IPS-20b (cell line): ENCODE measurements at regions not wholly inside any gene's neighbourhood (a gene's known extent, or its start where the extent isn't known, plus 50 kb on each side); places are given as distances from the start of the nearest gene placed in this dataset.

Experiments used
- H3K27ac ChIP-seq: one replicate; pipeline ENCODE4 v1.5.1; 2013; ENCODE audit warnings: low read length
- H3K27me3 ChIP-seq: 2 replicates; pipeline ENCODE4 v1.6.1; 2013; ENCODE audit warnings: mild to moderate bottlenecking, low read length, inconsistent platforms; ENCODE audit not compliant: insufficient read depth
- H3K36me3 ChIP-seq: 2 replicates; pipeline ENCODE4 v1.6.1; 2013; ENCODE audit warnings: low read depth, mild to moderate bottlenecking, inconsistent platforms, low read length, moderate library complexity; ENCODE audit not compliant: insufficient read depth
- H3K4me1 ChIP-seq: 2 replicates; pipeline ENCODE4 v1.6.1; 2013; ENCODE audit warnings: mild to moderate bottlenecking, control low read depth, inconsistent platforms, low read length, moderate library complexity; ENCODE audit not compliant: insufficient read depth
- H3K4me3 ChIP-seq: 2 replicates; pipeline ENCODE4 v1.5.1; 2013; ENCODE audit warnings: mild to moderate bottlenecking, low read length, inconsistent platforms
- H3K9ac ChIP-seq: 2 replicates; pipeline ENCODE4 v1.6.1; 2013; ENCODE audit warnings: low read depth, mild to moderate bottlenecking, inconsistent platforms, low read length, moderate library complexity
- H3K9me3 ChIP-seq: 2 replicates; pipeline ENCODE4 v1.6.1; 2013; ENCODE audit warnings: mild to moderate bottlenecking, low read depth, low read length, inconsistent platforms; ENCODE audit not compliant: insufficient read depth

DNA sequence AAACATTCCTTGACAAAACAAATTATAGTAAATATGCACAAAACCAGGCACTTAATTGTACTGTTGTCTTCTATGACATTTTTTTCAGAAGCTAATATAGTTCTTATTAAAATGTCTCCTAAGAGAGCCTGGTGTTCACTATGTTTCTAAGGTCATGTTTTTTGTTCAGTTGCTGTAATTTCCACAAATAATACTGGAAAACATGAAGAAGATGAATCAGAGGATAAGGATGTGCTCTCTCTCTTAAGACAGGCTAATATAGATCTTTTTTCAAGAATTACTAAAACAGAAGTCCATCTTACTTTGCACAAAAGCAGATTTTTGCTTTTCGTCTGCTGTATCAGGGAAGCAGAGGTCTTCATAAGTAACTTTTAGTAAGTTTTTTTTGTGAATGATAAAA is 823.0 kb upstream of the NECTIN3 start:
- no peaks in the 10 kb centered on the region for H3K4me1 ChIP-seq
- H3K27ac ChIP-seq: no peak overlapping the region
- no peaks in the 10 kb centered on the region for H3K9me3 ChIP-seq
- no peak overlapping the region for H3K9ac ChIP-seq
- H3K4me3 ChIP-seq: no peak overlapping the region
- no peaks in the 10 kb centered on the region for H3K36me3 ChIP-seq
- H3K27me3 ChIP-seq: no peaks in the 10 kb centered on the region

DNA sequence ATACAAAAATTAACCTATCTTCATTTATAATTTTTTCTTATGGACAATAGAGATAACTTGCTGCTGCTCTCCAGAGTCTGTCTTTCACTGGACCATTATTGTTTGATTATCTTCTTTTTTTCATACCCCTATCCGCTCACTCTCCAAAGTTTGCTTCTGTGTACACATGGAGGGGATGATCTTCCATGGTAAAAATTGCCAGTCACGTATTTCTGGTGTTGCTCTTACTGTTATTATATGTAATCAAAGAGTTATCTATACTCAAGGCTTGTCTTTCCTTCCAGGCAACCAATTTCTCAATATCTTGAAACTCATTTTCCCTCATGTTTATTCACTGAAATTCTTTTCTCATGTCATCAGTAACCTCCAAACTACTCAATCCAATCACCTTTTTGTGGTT is 817.8 kb upstream of the NECTIN3 start:
- Histone ChIP-seq H3K27ac (no peak overlapping the region), H3K4me3 (no peak overlapping the region), H3K4me1 (no peaks in the 10 kb centered on the region), H3K9me3 (no peaks in the 10 kb centered on the region), H3K27me3 (no peaks in the 10 kb centered on the region), H3K9ac (no peak overlapping the region), H3K36me3 (no peaks in the 10 kb centered on the region)

DNA sequence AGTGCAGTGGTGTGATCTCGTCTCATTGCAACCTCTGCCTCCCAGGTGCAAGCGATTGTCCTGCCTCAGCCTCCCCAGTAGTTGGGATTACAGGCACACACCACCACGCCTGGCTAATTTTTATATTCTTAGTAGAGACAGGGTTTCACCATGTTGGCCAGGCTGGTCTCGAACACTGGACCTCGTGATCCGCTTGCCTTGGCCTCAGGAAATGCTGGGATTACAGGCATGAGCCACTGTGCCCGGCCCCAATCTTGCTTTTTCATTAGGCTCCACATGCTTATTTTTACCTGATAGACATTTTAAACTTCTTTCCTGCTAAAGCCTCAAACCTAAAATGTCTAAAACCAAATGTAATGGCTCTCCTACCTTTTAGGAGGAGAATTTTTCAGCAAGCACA is 817.0 kb upstream of the NECTIN3 start:
- no peaks in the 10 kb centered on the region for H3K36me3 ChIP-seq
- no peak overlapping the region for H3K27ac ChIP-seq
- no peaks in the 10 kb centered on the region for H3K27me3 ChIP-seq
- no peaks in the 10 kb centered on the region for H3K9me3 ChIP-seq
- H3K4me1 ChIP-seq: no peaks in the 10 kb centered on the region
- no peak overlapping the region for H3K4me3 ChIP-seq
- no peak overlapping the region for H3K9ac ChIP-seq

DNA sequence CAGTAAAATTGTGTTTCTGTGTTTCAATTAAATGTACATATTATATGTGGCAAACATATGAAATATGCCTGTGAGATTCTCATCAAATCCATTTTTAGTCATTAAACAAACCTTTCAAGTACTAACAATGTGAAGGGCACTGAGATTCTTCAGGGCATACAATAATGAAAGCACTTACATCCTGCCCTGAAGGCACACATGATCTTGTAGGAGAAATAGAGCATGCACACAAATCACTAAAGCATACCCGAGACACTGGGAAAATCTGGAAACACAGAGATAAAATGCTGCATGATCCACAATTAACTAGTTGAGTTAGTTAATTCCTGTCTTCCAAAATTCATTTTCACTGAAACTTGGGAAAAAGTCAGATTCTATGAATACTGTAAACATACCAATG is 810.5 kb upstream of the NECTIN3 start:
- Histone ChIP-seq H3K4me1 (peaks cover 10% of the 10 kb centered on the region; the same call in 1 of the 2 replicates), H3K27me3 (no peaks in the 10 kb centered on the region), H3K9me3 (no peaks in the 10 kb centered on the region), H3K36me3 (no peaks in the 10 kb centered on the region), H3K4me3 (no peak overlapping the region), H3K27ac (no peak overlapping the region), H3K9ac (no peak overlapping the region)

DNA sequence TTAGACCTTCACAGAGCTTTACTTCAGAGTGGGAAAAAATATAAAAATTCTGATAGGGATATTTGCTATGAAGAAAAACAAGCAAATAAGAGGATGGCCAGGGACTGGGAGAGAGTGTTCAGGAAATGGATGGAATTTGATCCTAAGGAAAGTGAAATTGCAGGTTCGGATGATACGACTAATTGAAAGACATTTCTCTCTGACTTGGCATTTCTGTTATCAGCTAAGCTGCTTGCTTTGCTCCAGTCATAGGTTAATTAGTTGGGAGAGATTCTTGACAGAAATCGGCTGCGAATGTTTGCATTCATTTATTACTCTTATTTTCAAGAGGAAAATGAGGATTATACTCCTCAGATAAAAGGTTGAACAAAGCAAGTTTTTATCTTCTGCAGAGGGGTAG is 808.7 kb upstream of the NECTIN3 start:
- no peak overlapping the region for H3K9ac ChIP-seq
- H3K27ac ChIP-seq: no peak overlapping the region
- H3K27me3 ChIP-seq: no peaks in the 10 kb centered on the region
- no peaks in the 10 kb centered on the region for H3K36me3 ChIP-seq
- no peak overlapping the region for H3K4me3 ChIP-seq
- peaks cover 10% of the 10 kb centered on the region; the same call in 1 of the 2 replicates for H3K4me1 ChIP-seq
- H3K9me3 ChIP-seq: no peaks in the 10 kb centered on the region

DNA sequence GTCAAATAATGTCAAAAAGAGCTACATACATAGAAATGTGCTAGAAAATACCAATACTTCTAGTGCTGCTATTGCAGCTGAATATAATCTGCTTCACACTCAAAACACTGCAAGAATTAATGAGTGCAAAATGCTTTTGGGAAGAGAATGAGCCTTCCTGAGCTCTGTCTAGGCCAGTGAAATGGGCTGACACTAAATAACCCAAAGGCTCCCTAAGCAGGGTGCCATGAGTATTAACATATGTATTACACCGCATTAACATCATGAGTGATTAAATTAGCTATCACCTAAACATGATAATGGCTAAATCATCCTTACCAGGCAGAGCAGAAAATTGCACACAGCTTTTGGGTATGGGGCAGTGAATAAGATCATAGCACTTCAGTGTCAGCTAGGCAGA is 806.3 kb upstream of the NECTIN3 start:
- Histone ChIP-seq H3K27me3 (no peaks in the 10 kb centered on the region), H3K4me1 (peaks cover 10% of the 10 kb centered on the region; the same call in 1 of the 2 replicates), H3K4me3 (no peak overlapping the region), H3K9me3 (no peaks in the 10 kb centered on the region), H3K27ac (no peak overlapping the region), H3K36me3 (no peaks in the 10 kb centered on the region), H3K9ac (no peak overlapping the region)

DNA sequence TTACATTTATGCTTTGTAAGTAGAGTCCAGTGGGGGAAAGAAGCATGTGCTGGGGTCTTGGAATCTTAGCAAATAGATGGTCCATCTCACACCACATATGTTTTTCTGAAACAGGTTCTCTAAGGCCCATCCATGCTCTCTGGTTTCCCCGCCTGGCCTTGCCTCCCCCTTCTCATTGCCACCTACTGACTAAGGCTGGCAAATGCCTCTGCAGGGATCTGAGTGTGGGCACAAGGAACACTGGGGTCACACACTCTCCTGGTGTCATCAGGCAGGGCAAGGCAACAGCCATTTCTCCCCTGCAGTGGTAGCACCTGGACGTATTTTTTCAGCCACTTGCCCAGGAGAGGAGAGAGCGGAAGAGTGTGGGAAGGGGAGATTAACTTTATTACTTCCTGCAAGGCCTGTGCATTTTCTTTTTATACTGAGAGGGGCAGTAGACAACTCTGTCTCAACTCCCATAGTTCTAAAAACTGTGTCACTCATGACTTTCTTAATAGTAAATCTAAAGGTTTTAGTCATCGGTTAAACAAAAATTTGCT is 804.2 kb upstream of the NECTIN3 start:
- H3K9ac ChIP-seq: no peak overlapping the region
- H3K4me1 ChIP-seq: peaks cover 17% of the 10 kb centered on the region; the same call in 1 of the 2 replicates
- H3K4me3 ChIP-seq: no peak overlapping the region
- H3K36me3 ChIP-seq: no peaks in the 10 kb centered on the region
- no peaks in the 10 kb centered on the region for H3K27me3 ChIP-seq
- no peak overlapping the region for H3K27ac ChIP-seq
- H3K9me3 ChIP-seq: no peaks in the 10 kb centered on the region

DNA sequence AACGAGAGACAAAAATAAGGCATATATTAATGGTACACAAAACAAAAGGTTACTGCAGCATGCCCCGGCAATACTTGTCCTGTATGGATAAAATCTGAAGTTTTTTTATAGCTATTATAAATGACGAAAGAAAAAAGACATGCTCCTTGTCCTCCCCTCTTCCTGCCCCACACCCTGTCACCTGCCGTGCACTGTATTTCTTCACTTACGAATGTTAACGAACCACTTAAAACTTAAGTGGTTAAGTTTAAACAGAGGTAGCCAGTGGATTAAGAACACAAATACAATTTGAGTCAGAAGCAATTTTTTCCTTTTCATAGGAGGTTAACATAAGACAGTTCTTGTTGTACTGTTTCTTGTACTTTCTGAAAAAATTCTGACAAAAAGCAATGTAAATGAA is 799.1 kb upstream of the NECTIN3 start:
- H3K9ac ChIP-seq: no peak overlapping the region
- peak overlapping the region; percentile 36; the same call in 1 of the 2 replicates for H3K4me3 ChIP-seq
- no peaks in the 10 kb centered on the region for H3K27me3 ChIP-seq
- peak overlapping the region; percentile 23 for H3K27ac ChIP-seq
- H3K36me3 ChIP-seq: no peaks in the 10 kb centered on the region
- H3K9me3 ChIP-seq: no peaks in the 10 kb centered on the region
- peaks cover 9% of the 10 kb centered on the region; the same call in 1 of the 2 replicates for H3K4me1 ChIP-seq

DNA sequence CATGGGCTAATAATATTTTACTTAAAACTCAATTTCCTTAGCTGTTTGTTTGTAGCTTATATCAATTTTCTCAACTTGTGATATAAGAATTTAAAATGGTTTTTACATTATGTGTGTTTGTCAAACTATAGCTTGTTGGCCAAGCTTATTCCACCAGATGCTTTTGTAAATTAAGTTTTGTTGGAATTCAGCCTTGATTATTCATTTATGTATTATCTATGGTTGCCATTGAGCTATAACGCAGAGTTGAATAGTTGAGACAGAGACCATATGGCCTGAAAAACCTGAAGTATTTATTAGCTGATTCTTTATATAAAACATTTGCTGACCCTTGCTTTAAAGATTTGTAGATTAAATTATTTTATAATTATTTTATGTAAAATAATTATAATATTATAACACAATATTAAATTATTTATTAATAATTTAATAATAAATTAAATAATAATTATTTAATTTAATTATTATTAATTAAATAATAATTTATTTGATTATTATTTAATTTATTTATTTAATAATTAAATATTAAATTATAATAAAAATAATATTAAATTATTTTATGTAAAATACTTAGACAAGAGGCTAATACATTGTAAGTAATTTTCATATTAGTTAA is 779.6 kb upstream of the NECTIN3 start:
- Histone ChIP-seq H3K9ac (no peak overlapping the region), H3K27ac (no peak overlapping the region)

DNA sequence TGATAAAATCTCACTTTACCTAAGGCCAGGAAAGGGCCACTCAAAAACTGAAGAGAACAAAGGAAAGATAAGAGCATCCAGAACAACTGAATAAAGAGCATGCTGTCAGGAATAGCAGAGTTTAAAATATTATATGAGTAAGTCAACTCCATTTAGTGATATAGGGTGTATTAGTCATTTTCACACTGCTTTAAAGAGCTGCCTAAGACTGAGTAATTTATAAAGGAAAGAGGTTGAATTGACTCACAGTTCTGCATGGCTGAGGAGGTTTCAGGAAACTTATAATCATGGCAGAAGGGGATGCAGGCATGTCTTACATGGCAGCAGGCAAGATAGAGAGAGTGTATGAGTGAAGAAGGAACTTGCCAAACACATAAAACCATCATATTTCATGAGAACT is 778.0 kb upstream of the NECTIN3 start:
- Histone ChIP-seq H3K4me3 (no peak overlapping the region), H3K27me3 (no peaks in the 10 kb centered on the region), H3K9ac (no peak overlapping the region), H3K27ac (no peak overlapping the region), H3K36me3 (no peaks in the 10 kb centered on the region), H3K4me1 (peaks cover 5% of the 10 kb centered on the region; the same call in 1 of the 2 replicates), H3K9me3 (peaks cover 24% of the 10 kb centered on the region)

More for the DNA sequence above, 779.6 kb upstream of the NECTIN3 start:
- no peaks in the 10 kb centered on the region for H3K27me3 ChIP-seq
- peaks cover 5% of the 10 kb centered on the region; the same call in 1 of the 2 replicates for H3K4me1 ChIP-seq
- no peaks in the 10 kb centered on the region for H3K36me3 ChIP-seq
- no peak overlapping the region for H3K4me3 ChIP-seq
- peaks cover 29% of the 10 kb centered on the region for H3K9me3 ChIP-seq

DNA sequence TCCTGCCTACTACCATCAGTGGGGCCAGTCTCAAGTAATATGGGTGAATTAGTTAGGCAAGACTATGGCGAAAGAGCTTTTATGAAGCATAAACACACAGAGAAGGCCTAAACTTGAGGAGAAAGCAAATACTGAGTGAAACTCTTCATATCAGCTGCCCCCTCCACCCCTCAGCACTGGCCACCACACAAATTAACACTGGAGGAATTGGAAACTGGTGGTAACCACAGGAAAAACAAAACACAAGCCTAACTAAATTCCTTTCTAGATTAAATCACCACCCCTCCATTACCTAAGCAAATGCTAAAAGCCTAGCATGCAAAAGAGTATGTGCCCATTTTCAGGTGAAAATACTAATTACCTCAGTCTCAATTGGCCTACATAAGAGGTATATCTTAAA is 774.7 kb upstream of the NECTIN3 start:
- peaks cover 24% of the 10 kb centered on the region for H3K9me3 ChIP-seq
- H3K27ac ChIP-seq: no peak overlapping the region

DNA sequence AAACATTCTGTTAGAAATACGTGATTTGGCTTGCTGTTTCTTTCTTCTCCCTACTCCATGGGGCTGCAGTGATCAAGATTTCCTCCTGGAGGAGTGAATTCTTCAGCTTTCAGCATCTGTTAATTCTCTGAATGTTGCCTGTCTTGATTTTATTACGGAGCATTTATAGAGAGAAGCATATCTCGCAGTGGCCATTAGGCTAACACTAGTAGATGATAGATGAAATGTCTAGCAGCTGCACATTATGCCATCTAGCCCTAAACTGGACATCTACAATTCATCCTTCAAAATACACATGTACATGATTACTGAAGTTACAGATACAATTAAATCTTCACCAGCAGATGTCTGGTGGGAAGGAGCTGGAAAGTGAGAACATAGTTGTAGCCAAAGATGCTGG is 769.8 kb upstream of the NECTIN3 start:
- Histone ChIP-seq H3K4me3 (no peak overlapping the region), H3K27me3 (no peaks in the 10 kb centered on the region), H3K36me3 (no peaks in the 10 kb centered on the region), H3K9me3 (no peaks in the 10 kb centered on the region), H3K27ac (no peak overlapping the region), H3K4me1 (no peaks in the 10 kb centered on the region), H3K9ac (no peak overlapping the region)

More for the DNA sequence above, 774.7 kb upstream of the NECTIN3 start:
- no peaks in the 10 kb centered on the region for H3K36me3 ChIP-seq
- no peak overlapping the region for H3K4me3 ChIP-seq
- H3K4me1 ChIP-seq: no peaks in the 10 kb centered on the region
- H3K27me3 ChIP-seq: no peaks in the 10 kb centered on the region
- H3K9ac ChIP-seq: no peak overlapping the region
